ENCODE measurements at regions not wholly inside any gene's neighbourhood (a gene's known extent, or its start where the extent isn't known, plus 50 kb on each side); places are given as distances from the start of the nearest gene placed in this dataset.
A peak's percentile ranks its signal among the peaks of the same experiment; 100 is the strongest.

DNA sequence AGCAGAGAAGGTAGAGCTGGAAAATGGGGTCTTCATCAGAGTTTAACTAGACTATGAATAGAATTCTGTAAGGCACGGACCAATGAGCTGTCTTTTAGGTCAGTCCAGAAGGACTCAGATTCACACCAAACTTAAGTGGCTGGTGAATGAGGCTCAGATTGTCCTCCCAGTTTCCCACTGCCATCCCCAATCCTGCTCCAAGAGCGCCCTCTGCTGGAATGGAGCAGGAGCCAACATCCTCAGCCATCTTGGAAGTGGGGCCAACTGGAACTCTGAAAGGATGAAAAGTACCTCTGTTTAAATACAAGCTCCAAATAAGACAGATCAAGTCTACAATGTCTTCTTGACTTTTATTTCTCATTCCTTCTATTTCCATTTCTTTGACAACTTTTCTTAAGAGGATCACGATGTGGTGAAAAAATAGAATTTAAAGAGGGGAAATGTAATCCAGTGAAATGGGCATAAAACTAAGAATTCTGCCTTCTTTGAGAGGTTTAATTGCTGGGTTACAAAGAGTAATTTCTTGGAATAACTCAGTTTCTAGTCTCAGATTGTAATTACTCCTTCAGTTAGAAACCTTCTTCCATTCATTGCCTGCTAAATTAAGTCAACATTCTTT is 217.1 kb upstream of the TPRG1 start (continued):
- TF ChIP-seq, protein P1, sequence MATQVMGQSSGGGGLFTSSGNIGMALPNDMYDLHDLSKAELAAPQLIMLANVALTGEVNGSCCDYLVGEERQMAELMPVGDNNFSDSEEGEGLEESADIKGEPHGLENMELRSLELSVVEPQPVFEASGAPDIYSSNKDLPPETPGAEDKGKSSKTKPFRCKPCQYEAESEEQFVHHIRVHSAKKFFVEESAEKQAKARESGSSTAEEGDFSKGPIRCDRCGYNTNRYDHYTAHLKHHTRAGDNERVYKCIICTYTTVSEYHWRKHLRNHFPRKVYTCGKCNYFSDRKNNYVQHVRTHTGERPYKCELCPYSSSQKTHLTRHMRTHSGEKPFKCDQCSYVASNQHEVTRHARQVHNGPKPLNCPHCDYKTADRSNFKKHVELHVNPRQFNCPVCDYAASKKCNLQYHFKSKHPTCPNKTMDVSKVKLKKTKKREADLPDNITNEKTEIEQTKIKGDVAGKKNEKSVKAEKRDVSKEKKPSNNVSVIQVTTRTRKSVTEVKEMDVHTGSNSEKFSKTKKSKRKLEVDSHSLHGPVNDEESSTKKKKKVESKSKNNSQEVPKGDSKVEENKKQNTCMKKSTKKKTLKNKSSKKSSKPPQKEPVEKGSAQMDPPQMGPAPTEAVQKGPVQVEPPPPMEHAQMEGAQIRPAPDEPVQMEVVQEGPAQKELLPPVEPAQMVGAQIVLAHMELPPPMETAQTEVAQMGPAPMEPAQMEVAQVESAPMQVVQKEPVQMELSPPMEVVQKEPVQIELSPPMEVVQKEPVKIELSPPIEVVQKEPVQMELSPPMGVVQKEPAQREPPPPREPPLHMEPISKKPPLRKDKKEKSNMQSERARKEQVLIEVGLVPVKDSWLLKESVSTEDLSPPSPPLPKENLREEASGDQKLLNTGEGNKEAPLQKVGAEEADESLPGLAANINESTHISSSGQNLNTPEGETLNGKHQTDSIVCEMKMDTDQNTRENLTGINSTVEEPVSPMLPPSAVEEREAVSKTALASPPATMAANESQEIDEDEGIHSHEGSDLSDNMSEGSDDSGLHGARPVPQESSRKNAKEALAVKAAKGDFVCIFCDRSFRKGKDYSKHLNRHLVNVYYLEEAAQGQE (IDR thresholded peaks at IDR 0.05; ENCODE audit: borderline replicate concordance in 1 of 2, low read depth in 1 of 2, low read length in 2 of 2), result no peak
- no peak for TF ChIP-seq ZNF160 (CRISPR knock-in tag; IDR thresholded peaks at IDR 0.05)
- TF ChIP-seq XBP1 (CRISPR knock-in tag; IDR thresholded peaks at IDR 0.05), result no peak
- no peak for TF ChIP-seq ATF7 (IDR thresholded peaks at IDR 0.05)
- no peak for TF ChIP-seq ATF7 (CRISPR knock-in tag; IDR thresholded peaks at IDR 0.05)
- peak; percentile 60 for TF ChIP-seq FOSL2 (CRISPR knock-in tag; IDR thresholded peaks at IDR 0.05)
- no peak for TF ChIP-seq ZNF20 (CRISPR knock-in tag; IDR thresholded peaks at IDR 0.05)
- no peak for TF ChIP-seq ZNF143 (CRISPR knock-in tag; IDR thresholded peaks at IDR 0.05)
- TF ChIP-seq ZNF317 (CRISPR knock-in tag; IDR thresholded peaks at IDR 0.05), result no peak
- 0 out of 2 replicates have a peak, but pooled peaks have one; percentile 52 for TF ChIP-seq ZNF501 (CRISPR knock-in tag; IDR thresholded peaks at IDR 0.05)
- TF ChIP-seq ZBTB20 (CRISPR knock-in tag; IDR thresholded peaks at IDR 0.05; ENCODE audit: borderline replicate concordance, low read depth), result no peak
- no peak for TF ChIP-seq ELF1 (CRISPR knock-in tag; IDR thresholded peaks at IDR 0.05)
- TF ChIP-seq, protein P2, sequence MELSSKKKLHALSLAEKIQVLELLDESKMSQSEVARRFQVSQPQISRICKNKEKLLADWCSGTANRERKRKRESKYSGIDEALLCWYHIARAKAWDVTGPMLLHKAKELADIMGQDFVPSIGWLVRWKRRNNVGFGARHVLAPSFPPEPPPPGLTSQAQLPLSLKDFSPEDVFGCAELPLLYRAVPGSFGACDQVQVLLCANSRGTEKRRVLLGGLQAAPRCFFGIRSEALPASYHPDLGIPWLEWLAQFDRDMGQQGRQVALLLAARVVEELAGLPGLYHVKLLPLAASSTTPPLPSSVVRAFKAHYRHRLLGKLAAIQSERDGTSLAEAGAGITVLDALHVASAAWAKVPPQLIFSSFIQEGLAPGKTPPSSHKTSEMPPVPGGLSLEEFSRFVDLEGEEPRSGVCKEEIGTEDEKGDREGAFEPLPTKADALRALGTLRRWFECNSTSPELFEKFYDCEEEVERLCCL (CRISPR knock-in tag; IDR thresholded peaks at IDR 0.05; ENCODE audit: borderline replicate concordance), result no peak
- TF ChIP-seq, protein P3, sequence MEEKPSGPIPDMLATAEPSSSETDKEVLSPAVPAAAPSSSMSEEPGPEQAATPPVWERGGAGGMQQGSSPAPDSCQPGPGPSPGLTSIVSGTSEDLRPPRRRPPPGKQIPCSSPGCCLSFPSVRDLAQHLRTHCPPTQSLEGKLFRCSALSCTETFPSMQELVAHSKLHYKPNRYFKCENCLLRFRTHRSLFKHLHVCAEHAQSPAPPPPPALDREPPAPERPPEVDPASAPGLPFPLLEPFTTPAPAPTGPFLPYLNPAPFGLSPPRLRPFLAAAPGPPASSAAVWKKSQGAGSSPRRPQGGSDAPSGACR (CRISPR knock-in tag; IDR thresholded peaks at IDR 0.05), result no peak
- no peak for TF ChIP-seq ZNF772 (CRISPR knock-in tag; IDR thresholded peaks at IDR 0.05)
- TF ChIP-seq ZNF703 (CRISPR knock-in tag; IDR thresholded peaks at IDR 0.05; ENCODE audit: borderline replicate concordance), result no peak
- TF ChIP-seq ZNF264 (CRISPR knock-in tag; IDR thresholded peaks at IDR 0.05), result no peak
- no peak for TF ChIP-seq NFE2L1 (CRISPR knock-in tag; IDR thresholded peaks at IDR 0.05; ENCODE audit: borderline replicate concordance)
- no peak for TF ChIP-seq CREB1 (IDR thresholded peaks at IDR 0.05)
- no peak for TF ChIP-seq CREB1 (CRISPR knock-in tag; IDR thresholded peaks at IDR 0.05)
- TF ChIP-seq ZNF383 (CRISPR knock-in tag; IDR thresholded peaks at IDR 0.05; ENCODE audit: borderline replicate concordance), result no peak
- TF ChIP-seq ZNF83 (CRISPR knock-in tag; IDR thresholded peaks at IDR 0.05; ENCODE audit: borderline replicate concordance), result no peak
- no peak for TF ChIP-seq ZNF205 (CRISPR knock-in tag; IDR thresholded peaks at IDR 0.05)
- TF ChIP-seq NR3C1 (CRISPR knock-in tag; IDR thresholded peaks at IDR 0.05), result no peak
- TF ChIP-seq PAWR (CRISPR knock-in tag; IDR thresholded peaks at IDR 0.05; ENCODE audit: borderline replicate concordance), result no peak
- no peak for TF ChIP-seq ZNF484 (CRISPR knock-in tag; IDR thresholded peaks at IDR 0.05; ENCODE audit: borderline replicate concordance, low read depth)
- no peak for TF ChIP-seq ZKSCAN1 (IDR thresholded peaks at IDR 0.05; ENCODE audit: low read length)
- no peak for TF ChIP-seq RFX1 (IDR thresholded peaks at IDR 0.05)
- no peak for TF ChIP-seq ZNF672 (CRISPR knock-in tag; IDR thresholded peaks at IDR 0.05)
